HG03175 (cell line): ENCODE measurements at regions not wholly inside any gene's neighbourhood (a gene's known extent, or its start where the extent isn't known, plus 50 kb on each side); places are given as distances from the start of the nearest gene placed in this dataset.

Experiments
- ATAC-seq: cut with Tn5 transposase; IDR thresholded peaks from one replicate; pipeline ENCODE4 v1.9.1; 2021; ENCODE audit warnings: mild to moderate bottlenecking, moderate library complexity; ENCODE audit not compliant: unreplicated experiment

DNA sequence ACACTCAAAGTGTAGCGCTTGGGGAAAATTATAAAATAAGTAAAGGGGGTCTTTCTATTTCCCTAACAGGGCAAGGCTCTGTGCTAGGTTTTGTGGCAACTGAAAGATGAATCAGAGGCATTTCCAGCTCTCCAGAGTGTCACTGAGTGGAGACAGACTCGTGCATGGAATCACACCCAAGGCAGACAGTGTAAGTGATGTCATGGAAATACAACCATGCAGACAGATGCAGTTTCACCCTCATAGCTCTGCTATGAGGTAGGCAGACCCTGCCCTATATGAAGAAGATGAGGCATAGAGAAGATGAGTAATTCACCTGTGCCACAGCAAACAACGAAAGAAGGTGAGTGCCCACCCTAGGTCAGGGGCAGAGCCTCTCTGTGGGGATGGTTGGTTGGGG lies 57.2 kb upstream of the PITRM1 start:
- no peak for ATAC-seq

DNA sequence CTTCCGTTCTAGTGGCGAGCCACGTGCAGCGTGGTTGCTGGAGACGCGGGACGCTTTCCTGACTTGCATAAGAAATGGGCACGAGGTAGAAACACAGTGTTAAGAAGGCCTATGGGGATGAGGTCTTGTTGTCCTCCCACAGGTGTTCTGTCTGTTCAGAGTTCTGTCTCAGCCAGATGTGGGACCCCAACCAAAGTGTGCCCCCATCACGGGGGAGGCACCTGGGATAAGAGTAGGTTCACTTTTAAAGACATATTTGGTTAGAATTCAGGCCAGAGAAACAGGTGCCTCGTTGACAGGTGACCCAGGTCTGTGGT lies 56.0 kb upstream of the PITRM1 start:
- no peak for ATAC-seq

DNA sequence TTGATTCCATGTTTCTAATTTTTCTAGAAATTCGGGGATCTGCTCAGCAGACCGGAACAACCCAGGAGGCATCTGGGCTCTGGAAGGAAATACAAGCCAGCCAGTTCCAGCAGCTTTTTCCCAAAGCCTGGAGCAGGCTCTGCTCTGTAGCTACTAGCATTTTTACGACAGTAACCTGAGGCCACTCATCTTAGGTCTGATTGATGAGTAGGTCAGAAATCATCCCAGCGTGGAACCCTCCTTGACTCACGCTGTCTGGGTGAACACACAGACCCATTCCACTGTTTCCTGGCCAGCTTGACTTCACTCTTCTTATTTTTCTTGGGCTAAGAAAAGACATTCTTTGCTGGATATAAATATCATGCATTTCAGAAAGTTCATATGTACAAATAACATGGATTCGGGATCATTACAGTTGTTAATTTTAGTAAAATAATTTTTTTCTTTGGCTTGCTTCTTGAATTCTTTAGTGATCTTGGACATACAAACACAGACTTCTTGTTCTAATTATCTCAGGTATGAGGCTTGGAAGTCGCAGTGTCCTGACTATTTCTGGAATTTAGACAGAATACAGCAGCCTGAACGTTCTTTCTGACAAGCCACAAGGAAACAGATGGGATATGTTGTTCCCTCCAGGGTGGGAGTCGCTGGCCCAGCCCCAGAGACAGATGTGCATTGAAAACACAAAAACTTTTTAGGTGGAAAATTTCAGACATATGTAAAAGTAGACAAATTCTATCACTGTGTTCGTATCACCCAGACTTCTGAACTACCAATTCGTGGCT lies 54.6 kb upstream of the PITRM1 start:
- no peak for ATAC-seq

DNA sequence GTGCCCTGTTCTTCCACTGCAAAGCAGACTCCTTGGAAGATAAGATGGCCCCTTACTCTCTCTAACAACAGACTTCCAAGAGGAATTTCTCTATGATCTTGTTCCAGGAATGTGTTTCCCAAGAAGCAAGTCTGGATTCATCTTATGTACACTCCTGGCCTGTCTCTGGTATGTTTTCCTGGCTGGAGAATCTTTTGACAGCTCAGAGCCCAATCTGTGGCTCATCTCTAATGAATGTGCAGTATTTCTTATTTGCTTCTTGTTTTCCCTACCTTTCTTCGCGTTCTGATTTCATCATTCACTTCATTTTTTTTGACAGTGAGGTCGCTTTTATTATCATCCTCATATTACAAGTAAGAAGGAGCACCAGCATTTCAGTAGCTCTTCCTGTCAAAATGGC lies 53.0 kb upstream of the PITRM1 start:
- no peak for ATAC-seq

DNA sequence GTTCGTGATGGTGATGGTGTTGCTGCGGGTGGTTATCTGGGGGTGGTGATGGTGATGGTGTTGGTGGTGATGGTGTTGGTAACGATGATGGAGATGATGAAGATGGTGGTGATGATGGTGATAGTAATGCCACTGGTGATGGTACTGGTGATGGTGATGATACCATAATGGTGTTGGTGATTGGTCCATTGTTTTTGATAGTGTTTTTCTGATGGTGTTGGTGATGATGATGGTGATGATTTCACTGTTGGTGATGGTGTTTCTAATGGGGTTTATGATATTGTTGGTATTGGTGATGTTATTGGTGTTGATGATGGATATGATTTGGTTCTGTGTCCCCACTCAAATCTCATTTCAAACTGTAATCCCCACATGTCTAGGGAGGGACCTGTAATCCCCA lies 51.7 kb upstream of the PITRM1 start:
- ATAC-seq = no peak

DNA sequence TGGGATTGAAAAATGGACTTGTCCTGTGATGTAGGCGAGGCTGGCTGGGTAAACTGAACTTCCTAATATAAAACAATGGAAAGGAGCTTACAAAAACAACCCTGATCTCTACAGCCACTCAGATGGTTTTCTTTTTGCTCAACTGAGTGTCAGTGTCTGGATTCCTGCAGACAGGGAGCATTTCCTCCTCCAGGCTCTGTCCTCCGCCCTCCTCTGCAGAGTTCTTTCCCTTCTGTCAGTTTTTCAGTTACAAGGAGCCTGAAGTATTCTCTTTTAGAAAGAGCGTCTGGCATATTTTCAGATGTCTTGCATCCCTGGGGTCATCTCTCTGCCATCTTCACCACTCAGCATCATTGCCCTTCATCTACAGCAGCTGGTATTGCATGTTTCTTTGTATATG lies 50.0 kb upstream of the PITRM1 start:
- ATAC-seq = no peak
